ENCODE measurements at regions not wholly inside any gene's neighbourhood (a gene's known extent, or its start where the extent isn't known, plus 50 kb on each side); places are given as distances from the start of the nearest gene placed in this dataset.

GRCh38 chr2:228665232-228665631 lies 483.7 kb upstream of the SPHKAP start:
- no peaks in the 10 kb centered on the region for H3K27me3 ChIP-seq (replicated peaks; ENCODE audit: control insufficient read depth, insufficient read depth, low read length)
- no peaks in the 10 kb centered on the region for H3K9me3 ChIP-seq
- no peak overlapping the region for H3K4me3 ChIP-seq (ENCODE audit: low read depth, low read length)
- no TSS peak for BruUV-seq (replicated peaks)
- Mint-ChIP-seq H3K4me1 (ENCODE audit: low read depth, unreplicated experiment) (no peaks in the 10 kb centered on the region), H3K36me3 (ENCODE audit: insufficient read depth, unreplicated experiment) (no peaks in the 10 kb centered on the region), H3K27me3 (ENCODE audit: insufficient read depth, unreplicated experiment) (peaks cover 6% of the 10 kb centered on the region), H3K27ac (ENCODE audit: unreplicated experiment) (no peak overlapping the region), H3K9me3 (ENCODE audit: unreplicated experiment) (no peaks in the 10 kb centered on the region), H3K4me3 (ENCODE audit: unreplicated experiment) (no peak overlapping the region)
- TF ChIP-seq, protein P1, sequence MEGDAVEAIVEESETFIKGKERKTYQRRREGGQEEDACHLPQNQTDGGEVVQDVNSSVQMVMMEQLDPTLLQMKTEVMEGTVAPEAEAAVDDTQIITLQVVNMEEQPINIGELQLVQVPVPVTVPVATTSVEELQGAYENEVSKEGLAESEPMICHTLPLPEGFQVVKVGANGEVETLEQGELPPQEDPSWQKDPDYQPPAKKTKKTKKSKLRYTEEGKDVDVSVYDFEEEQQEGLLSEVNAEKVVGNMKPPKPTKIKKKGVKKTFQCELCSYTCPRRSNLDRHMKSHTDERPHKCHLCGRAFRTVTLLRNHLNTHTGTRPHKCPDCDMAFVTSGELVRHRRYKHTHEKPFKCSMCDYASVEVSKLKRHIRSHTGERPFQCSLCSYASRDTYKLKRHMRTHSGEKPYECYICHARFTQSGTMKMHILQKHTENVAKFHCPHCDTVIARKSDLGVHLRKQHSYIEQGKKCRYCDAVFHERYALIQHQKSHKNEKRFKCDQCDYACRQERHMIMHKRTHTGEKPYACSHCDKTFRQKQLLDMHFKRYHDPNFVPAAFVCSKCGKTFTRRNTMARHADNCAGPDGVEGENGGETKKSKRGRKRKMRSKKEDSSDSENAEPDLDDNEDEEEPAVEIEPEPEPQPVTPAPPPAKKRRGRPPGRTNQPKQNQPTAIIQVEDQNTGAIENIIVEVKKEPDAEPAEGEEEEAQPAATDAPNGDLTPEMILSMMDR (IDR thresholded peaks at IDR 0.05; ENCODE audit: insufficient read depth in 1 of 2, low read depth in 1 of 2, low read length in 1 of 2, severe bottlenecking in 1 of 2, unreplicated experiment in 1 of 2), result no peak
- intact Hi-C loops (cut with micrococcal nuclease; ENCODE audit: unreplicated experiment), result no loop called here
- no peaks in the 10 kb centered on the region for H3K4me1 ChIP-seq
- no peaks in the 10 kb centered on the region for H3K36me3 ChIP-seq (ENCODE audit: control insufficient read depth, insufficient read depth, low read length)
- no peak for DNase-seq
- CTCF ChIA-PET, result no interaction called here
- POLR2A ChIA-PET, result no interaction called here

DNA sequence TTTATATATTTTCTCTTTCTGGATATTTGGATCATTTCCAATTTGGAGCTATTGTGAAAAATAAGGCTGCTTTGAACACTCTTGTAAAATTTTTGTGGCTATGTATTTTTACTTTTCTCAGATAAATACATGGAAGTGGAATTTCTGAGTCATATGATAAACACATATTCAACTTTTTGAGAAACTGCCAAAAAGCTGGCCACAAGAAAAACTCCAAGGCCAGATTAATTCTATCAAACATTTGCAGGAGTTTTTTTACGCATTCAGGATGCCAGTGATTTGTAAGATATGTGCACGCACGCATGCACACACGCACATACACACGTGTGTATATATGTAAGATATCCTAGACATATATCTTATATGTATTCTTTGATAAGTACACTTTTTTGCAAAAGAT lies 477.5 kb upstream of the SPHKAP start:
- no peaks in the 10 kb centered on the region for H3K9me3 ChIP-seq
- CTCF ChIA-PET, result no interaction called here

GRCh38 chr2:228657807-228658402 lies 476.4 kb upstream of the SPHKAP start:
- Mint-ChIP-seq H3K27ac (ENCODE audit: unreplicated experiment) (no peak overlapping the region), H3K9me3 (ENCODE audit: unreplicated experiment) (no peaks in the 10 kb centered on the region), H3K27me3 (ENCODE audit: insufficient read depth, unreplicated experiment) (peaks cover 3% of the 10 kb centered on the region), H3K36me3 (ENCODE audit: insufficient read depth, unreplicated experiment) (no peaks in the 10 kb centered on the region), H3K4me3 (ENCODE audit: unreplicated experiment) (no peak overlapping the region), H3K4me1 (ENCODE audit: low read depth, unreplicated experiment) (no peaks in the 10 kb centered on the region)
- Histone ChIP-seq H3K4me3 (ENCODE audit: low read depth, low read length) (no peak overlapping the region), H3K27me3 (replicated peaks; ENCODE audit: control insufficient read depth, insufficient read depth, low read length) (no peaks in the 10 kb centered on the region), H3K4me1 (peaks cover 15% of the 10 kb centered on the region), H3K9me3 (no peaks in the 10 kb centered on the region), H3K36me3 (ENCODE audit: control insufficient read depth, insufficient read depth, low read length) (no peaks in the 10 kb centered on the region)
- BruUV-seq (replicated peaks), result no TSS peak
- POLR2A ChIA-PET, result no interaction called here
- intact Hi-C loops (cut with micrococcal nuclease; ENCODE audit: unreplicated experiment), result loop anchor here (1.0 to 10.0 kb wide), 6 partner anchors 40 to 766 kb away; no protein-coding TSS in a partner anchor
- CTCF ChIA-PET, result interaction anchor here (0.6 to 0.9 kb wide), 2 partner anchors 185 to 609 kb away, joined by 3 to 4 read pairs; no protein-coding TSS in a partner anchor
- DNase-seq, result peak in 1 of 2 experiments; percentile 12
- TF ChIP-seq, protein P1 (IDR thresholded peaks at IDR 0.05; ENCODE audit: insufficient read depth in 1 of 2, low read depth in 1 of 2, low read length in 1 of 2, severe bottlenecking in 1 of 2, unreplicated experiment in 1 of 2), result peak; percentile 34 to 36

More for the DNA sequence above, 477.5 kb upstream of the SPHKAP start:
- H3K27ac Mint-ChIP-seq (ENCODE audit: unreplicated experiment), result no peak overlapping the region
- TF ChIP-seq, protein P1 (IDR thresholded peaks at IDR 0.05; ENCODE audit: insufficient read depth in 1 of 2, low read depth in 1 of 2, low read length in 1 of 2, severe bottlenecking in 1 of 2, unreplicated experiment in 1 of 2), result no peak
- no peaks in the 10 kb centered on the region for H3K36me3 ChIP-seq (ENCODE audit: control insufficient read depth, insufficient read depth, low read length)
- H3K4me3 Mint-ChIP-seq (ENCODE audit: unreplicated experiment), result no peak overlapping the region
- no peaks in the 10 kb centered on the region for H3K4me1 Mint-ChIP-seq (ENCODE audit: low read depth, unreplicated experiment)
- no peaks in the 10 kb centered on the region for H3K9me3 Mint-ChIP-seq (ENCODE audit: unreplicated experiment)
- H3K36me3 Mint-ChIP-seq (ENCODE audit: insufficient read depth, unreplicated experiment), result no peaks in the 10 kb centered on the region
- no peak overlapping the region for H3K4me3 ChIP-seq (ENCODE audit: low read depth, low read length)
- H3K27me3 ChIP-seq (replicated peaks; ENCODE audit: control insufficient read depth, insufficient read depth, low read length), result no peaks in the 10 kb centered on the region
- intact Hi-C loops (cut with micrococcal nuclease; ENCODE audit: unreplicated experiment), result loop anchor here (1.0 to 10.0 kb wide), 5 partner anchors 134 to 767 kb away; no protein-coding TSS in a partner anchor
- BruUV-seq (replicated peaks), result no TSS peak
- DNase-seq, result no peak
- H3K4me1 ChIP-seq, result peaks cover 4% of the 10 kb centered on the region; the same call in 1 of the 2 replicates
- POLR2A ChIA-PET, result no interaction called here
- H3K27me3 Mint-ChIP-seq (ENCODE audit: insufficient read depth, unreplicated experiment), result peaks cover 6% of the 10 kb centered on the region

Data from Caco-2 (cell line).